ENCODE measurements at regions not wholly inside any gene's neighbourhood (a gene's known extent, or its start where the extent isn't known, plus 50 kb on each side); places are given as distances from the start of the nearest gene placed in this dataset.

DNA sequence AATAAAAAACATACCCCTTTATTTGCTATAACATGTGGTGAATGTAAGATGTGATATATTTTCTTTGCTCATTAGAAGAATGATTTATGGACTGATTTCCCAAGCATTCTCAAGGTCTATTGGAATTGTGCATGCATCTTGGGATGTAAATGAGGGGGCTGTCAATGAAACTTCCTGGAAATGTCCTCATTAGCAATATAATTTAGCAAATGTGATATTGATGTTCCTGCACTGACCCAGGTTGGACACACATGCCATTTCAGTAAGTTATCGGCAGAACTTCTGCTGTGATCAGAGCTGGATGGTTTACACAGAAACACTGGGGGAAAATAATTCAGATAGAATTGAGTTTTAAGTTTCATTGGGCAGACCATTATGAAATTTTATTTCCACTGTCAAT is 99.9 kb downstream of the ELOVL4 start:
- TF ChIP-seq CTCF (conservative IDR thresholded peaks at IDR 0.05; ENCODE audit: low read length) (no peak), EZH2phosphoT487 (IDR thresholded peaks at IDR 0.05; ENCODE audit: borderline replicate concordance) (no peak)
